GM12891 (cell line): ENCODE measurements at regions not wholly inside any gene's neighbourhood (a gene's known extent, or its start where the extent isn't known, plus 50 kb on each side); places are given as distances from the start of the nearest gene placed in this dataset.
A peak's percentile ranks its signal among the peaks of the same experiment; 100 is the strongest.

ENCODE experiments used
- DNase-seq: peaks from one replicate; pipeline ENCODE4 v3.0.0; 2011; ENCODE audit warnings: low spot score; ENCODE audit not compliant: insufficient read length
- FAIRE-seq: peaks from 2 replicates; lab custom pipeline; 2011; peaks lifted over from hg19 to GRCh38; lab: Jason Lieb, UNC
- PAX5 ChIP-seq: IDR thresholded peaks from 2 replicates; pipeline ENCODE4 v1.6.1; 2011; ENCODE audit warnings: low read length, moderate library complexity, mild to moderate bottlenecking; ENCODE audit not compliant: insufficient read depth, severe bottlenecking
- POLR2A ChIP-seq: IDR thresholded peaks from 2 replicates; pipeline ENCODE4 v1.6.1; 2011; ENCODE audit warnings: low read depth, low read length, control low read depth
- POLR2AphosphoS5 ChIP-seq: IDR thresholded peaks from 2 replicates; pipeline ENCODE4 v1.6.1; 2011; ENCODE audit warnings: low read depth, low read length, control low read depth
- POU2F2 ChIP-seq: IDR thresholded peaks from 2 replicates; pipeline ENCODE4 v1.6.1; 2011; ENCODE audit warnings: low read depth, mild to moderate bottlenecking, control low read depth, low read length, moderate library complexity
- SPI1 ChIP-seq: IDR thresholded peaks from 2 replicates; pipeline ENCODE4 v1.6.1; 2011; ENCODE audit warnings: low read depth, low read length, control low read depth
- TAF1 ChIP-seq: IDR thresholded peaks from 2 replicates; pipeline ENCODE4 v1.6.1; 2011; ENCODE audit warnings: low read depth, low read length, control low read depth

- TF ChIP-seq TAF1, result no peak
- no peak for TF ChIP-seq SPI1
- no peak for TF ChIP-seq PAX5
- no peak for TF ChIP-seq POLR2A
- no peak for TF ChIP-seq POLR2AphosphoS5
- TF ChIP-seq POU2F2, result no peak
- peak; percentile 20 for FAIRE-seq
- DNase-seq, result no peak
Measured at GRCh38 chr18:31267823-31268481, 50.0 kb upstream of the DSG1 start.
